GM13976 (cell line): ENCODE measurements at regions not wholly inside any gene's neighbourhood (a gene's known extent, or its start where the extent isn't known, plus 50 kb on each side); places are given as distances from the start of the nearest gene placed in this dataset.

Experiments
- DNase-seq: peaks from one replicate; pipeline ENCODE4 v3.0.0; 2012; ENCODE audit warnings: low spot score
- CTCF ChIP-seq: IDR thresholded peaks from 2 replicates; pipeline ENCODE4 v1.5.1; 2012; ENCODE audit warnings: borderline replicate concordance, mild to moderate bottlenecking; ENCODE audit not compliant: insufficient read depth; ENCODE audit errors: extremely low read depth, missing control alignments, control extremely low read depth
- in situ Hi-C: fragments of 300-500 bp; cut with MboI; formaldehyde crosslinking; loops from one replicate; pipeline ENCODE4 v1.12.0; 2022; ENCODE audit warnings: low sequenced_read_pairs, mixed read lengths, inconsistent platforms; ENCODE audit not compliant: unreplicated experiment

- TF ChIP-seq CTCF, result no peak
- in situ Hi-C loops, result no loop called here
- DNase-seq, result no peak
These were observed 51.0 kb upstream of the RUNX3 start for GRCh38 chr1:24980836-24981630.
